Endothelial cell of umbilical vein (primary cell): ENCODE measurements at regions not wholly inside any gene's neighbourhood (a gene's known extent, or its start where the extent isn't known, plus 50 kb on each side); places are given as distances from the start of the nearest gene placed in this dataset.

ENCODE experiments used
- BruUV-seq: library from RNA; stranded (reverse); fragments of 400-500 nt; replicated peaks from 2 replicates; lab custom pipeline; 2021; lab: Mats Ljungman, UMichigan
- CTCF ChIA-PET: fragments of 300-600, 350-600 bp; sonication (Branson Sonifier 250); formaldehyde crosslinking; loops from one replicate; lab custom pipeline; 2021; ENCODE audit warnings: antibody characterized with exemption, inconsistent platforms; lab: Charles Lee
- POLR2A ChIA-PET: fragments of 300-600, 350-600 bp; sonication (Branson Sonifier 250); formaldehyde crosslinking; loops from one replicate; lab custom pipeline; 2021; ENCODE audit warnings: antibody characterized with exemption, inconsistent platforms; lab: Charles Lee
- DNase-seq: peaks from one replicate; pipeline ENCODE4 v3.0.0-alpha.2; 2011; ENCODE audit warnings: low read depth, low spot score
- FAIRE-seq: peaks from 2 replicates; lab custom pipeline; 2011; peaks lifted over from hg19 to GRCh38; lab: Jason Lieb, UNC
- H2AFZ ChIP-seq: 2 replicates; pipeline ENCODE4 v1.6.0; 2012; ENCODE audit warnings: low read depth, low read length, control low read depth, inconsistent platforms
- H3K27ac ChIP-seq: 2 replicates; pipeline ENCODE4 v1.5.1; 2011; ENCODE audit warnings: low read depth, mild to moderate bottlenecking, control low read depth, low read length, moderate library complexity; ENCODE audit not compliant: insufficient read depth
- H3K27me3 ChIP-seq, 2 experiments: 2 replicates each; pipeline versions ENCODE4 v1.6.0 to v1.6.1; 2011; ENCODE audit warnings: low read length in 2 of 2, mixed read lengths in 1 of 2; ENCODE audit not compliant: control insufficient read depth in 2 of 2, insufficient read depth in 2 of 2
- H3K36me3 ChIP-seq, 2 experiments: 2 replicates in 1 of 2; 3 replicates in 1 of 2; pipeline ENCODE4 v1.5.1; 2011; ENCODE audit warnings: low read length in 2 of 2, mild to moderate bottlenecking in 1 of 2, moderate library complexity in 1 of 2; ENCODE audit not compliant: control insufficient read depth in 2 of 2, insufficient read depth in 2 of 2; ENCODE audit errors: extremely low read depth in 1 of 2
- H3K4me1 ChIP-seq: 3 replicates; pipeline ENCODE4 v1.5.1; 2011; ENCODE audit warnings: mild to moderate bottlenecking, low read length; ENCODE audit not compliant: control insufficient read depth, insufficient read depth; ENCODE audit errors: extremely low read depth
- H3K4me2 ChIP-seq: 2 replicates; pipeline ENCODE4 v1.6.1; 2011; ENCODE audit warnings: low read length, control low read depth, mixed read lengths; ENCODE audit not compliant: insufficient read depth
- H3K4me3 ChIP-seq, 3 experiments: fragments of 200-600 bp in 1 of 3; sonication (generic), shearing (Covaris generic) in 1 of 3; replicated peaks in 1 of 3; 2 replicates each; pipeline ENCODE4 v1.5.1; 2011 to 2016; ENCODE audit warnings: control low read depth in 3 of 3, low read length in 3 of 3, mild to moderate bottlenecking in 2 of 3, inconsistent platforms in 1 of 3, low read depth in 1 of 3, moderate library complexity in 1 of 3; ENCODE audit not compliant: insufficient read depth in 1 of 3
- H3K79me2 ChIP-seq: 2 replicates; pipeline ENCODE4 v1.6.0; 2012; ENCODE audit warnings: low read length, inconsistent platforms; ENCODE audit not compliant: control insufficient read depth, insufficient read depth
- H3K9ac ChIP-seq: replicated peaks from 2 replicates; pipeline ENCODE3; 2011; ENCODE audit warnings: low read length, control low read depth; ENCODE audit not compliant: insufficient read depth; ENCODE audit errors: extremely low read depth
- H3K9me1 ChIP-seq: replicated peaks from 3 replicates; pipeline ENCODE4 v1.6.0; 2011; ENCODE audit warnings: mild to moderate bottlenecking, low read length; ENCODE audit not compliant: control insufficient read depth, insufficient read depth; ENCODE audit errors: extremely low read depth
- H3K9me3 ChIP-seq: replicated peaks from 2 replicates; pipeline ENCODE4 v1.5.1; 2012; ENCODE audit warnings: low read length, inconsistent platforms; ENCODE audit not compliant: control insufficient read depth, insufficient read depth
- H4K20me1 ChIP-seq: replicated peaks from 2 replicates; pipeline ENCODE3; 2011; ENCODE audit warnings: mild to moderate bottlenecking, low read length; ENCODE audit not compliant: control insufficient read depth, insufficient read depth; ENCODE audit errors: extremely low read depth
- EZH2 ChIP-seq: IDR thresholded peaks from 2 replicates; pipeline ENCODE4 v1.6.1; 2012; ENCODE audit warnings: borderline replicate concordance, low read depth, mild to moderate bottlenecking, moderate library complexity, low read length, inconsistent platforms; ENCODE audit not compliant: severe bottlenecking
- FOS ChIP-seq: IDR thresholded peaks from 2 replicates; pipeline ENCODE4 v1.6.1; 2011; ENCODE audit warnings: mild to moderate bottlenecking, low read length, moderate library complexity, borderline replicate concordance; ENCODE audit not compliant: insufficient read depth
- GATA2 ChIP-seq: IDR thresholded peaks from 2 replicates; pipeline ENCODE4 v1.7.0; 2011; ENCODE audit warnings: low read depth, mild to moderate bottlenecking, moderate library complexity, mixed read lengths, low read length; ENCODE audit not compliant: insufficient read length, insufficient read depth
- POLR2A ChIP-seq: IDR thresholded peaks from 2 replicates; pipeline ENCODE4 v1.6.1; 2012; ENCODE audit warnings: low read depth, mild to moderate bottlenecking, control low read depth, low read length
- POLR2AphosphoS5 ChIP-seq: IDR thresholded peaks from 2 replicates; pipeline ENCODE4 v1.6.1; 2012; ENCODE audit warnings: low read depth, mild to moderate bottlenecking, control low read depth, low read length, moderate library complexity; ENCODE audit not compliant: insufficient read depth
- dilution Hi-C: fragments of 300-500 bp; cut with MboI; formaldehyde crosslinking; loops from one replicate; pipeline ENCODE4 v1.15.0; 2019; ENCODE audit warnings: low sequenced_read_pairs; ENCODE audit not compliant: extremely low pct_ligation_motif_present
- intact Hi-C: fragments of 100-400 bp; cut with micrococcal nuclease; formaldehyde crosslinking; loops from one replicate; pipeline ENCODE4 v1.10.0; 2022
- TF ChIP-seq, protein P1 (sequence below): IDR thresholded peaks from 2 replicates; pipeline ENCODE4 v1.6.1; 2011; ENCODE audit not compliant: insufficient read depth, insufficient read length

- Histone ChIP-seq H3K4me1 (no peaks in the 10 kb centered on the region), H2AFZ (no peak overlapping the region), H3K79me2 (no peaks in the 10 kb centered on the region), H3K4me2 (no peak overlapping the region), H3K9me3 (no peaks in the 10 kb centered on the region), H3K4me3 (no peak overlapping the region), H3K9me1 (no peaks in the 10 kb centered on the region), H4K20me1 (no peaks in the 10 kb centered on the region), H3K36me3 (no peaks in the 10 kb centered on the region), H3K27me3 (no peaks in the 10 kb centered on the region), H3K9ac (no peak overlapping the region), H3K27ac (no peak overlapping the region)
- ChIA-PET POLR2A (no interaction called here), CTCF (no interaction called here)
- dilution Hi-C loops, result no loop called here
- intact Hi-C loops, result no loop called here
- DNase-seq (no peak), FAIRE-seq (no peak)
- TF ChIP-seq GATA2 (no peak), EZH2 (no peak), FOS (no peak), POLR2A (no peak)
- TF ChIP-seq, protein P1, sequence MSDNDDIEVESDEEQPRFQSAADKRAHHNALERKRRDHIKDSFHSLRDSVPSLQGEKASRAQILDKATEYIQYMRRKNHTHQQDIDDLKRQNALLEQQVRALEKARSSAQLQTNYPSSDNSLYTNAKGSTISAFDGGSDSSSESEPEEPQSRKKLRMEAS, result no peak
- no TSS peak for BruUV-seq
Measured at GRCh38 chr12:74791365-74791764, 253.7 kb downstream of the ATXN7L3B start.

DNA sequence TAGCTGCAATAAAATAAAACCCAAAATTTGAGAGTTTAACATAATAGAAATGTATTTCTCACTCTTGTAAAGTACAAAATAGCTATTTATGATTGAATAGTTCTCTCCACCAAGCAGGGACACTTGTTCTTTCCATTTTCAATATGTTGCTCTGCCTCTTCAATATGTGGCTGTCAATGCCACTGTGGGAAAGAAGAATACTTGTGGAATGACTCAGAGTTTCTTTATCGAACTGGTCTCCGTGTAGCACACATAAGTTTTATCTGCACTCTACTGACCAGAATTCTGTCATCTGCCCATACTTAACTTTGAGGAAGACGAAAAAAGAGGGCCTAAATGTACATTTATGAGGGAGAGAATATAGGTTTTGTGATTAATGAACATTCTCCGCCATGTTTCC is 256.9 kb downstream of the ATXN7L3B start:
- Histone ChIP-seq H3K9me3 (no peaks in the 10 kb centered on the region), H3K9me1 (no peaks in the 10 kb centered on the region), H3K27me3 (no peaks in the 10 kb centered on the region), H3K27ac (no peak overlapping the region), H3K4me2 (no peak overlapping the region), H4K20me1 (no peaks in the 10 kb centered on the region), H2AFZ (no peak overlapping the region), H3K4me3 (no peak overlapping the region), H3K4me1 (no peaks in the 10 kb centered on the region), H3K9ac (no peak overlapping the region), H3K79me2 (no peaks in the 10 kb centered on the region), H3K36me3 (no peaks in the 10 kb centered on the region)
- no peak for DNase-seq
- TF ChIP-seq GATA2 (no peak), FOS (no peak), POLR2AphosphoS5 (no peak)
- TF ChIP-seq, protein P1, result no peak
- ChIA-PET CTCF (no interaction called here), POLR2A (no interaction called here)
- FAIRE-seq, result no peak
- dilution Hi-C loops, result no loop called here
- no TSS peak for BruUV-seq
- intact Hi-C loops, result no loop called here
